ENCODE measurements at regions not wholly inside any gene's neighbourhood (a gene's known extent, or its start where the extent isn't known, plus 50 kb on each side); places are given as distances from the start of the nearest gene placed in this dataset.

- peaks cover 10% of the 10 kb centered on the region for H3K9me3 ChIP-seq
- no peak overlapping the region for H3K27ac ChIP-seq
- no peaks in the 10 kb centered on the region for H3K36me3 ChIP-seq (ENCODE audit: insufficient read depth in 1 of 2, low read depth in 1 of 2)
- no peak overlapping the region for H3K4me3 ChIP-seq
- no peaks in the 10 kb centered on the region for H3K27me3 ChIP-seq (ENCODE audit: insufficient read depth in 3 of 3, low read length in 2 of 3)
- ATAC-seq (no peak), DNase-seq (no peak)
- 91 to 97% (median 94%) methylated on average over 1 of the region's 1 CpG for WGBS, 3 donors
- no peak for TF ChIP-seq CTCF (IDR thresholded peaks at IDR 0.05)
- intact Hi-C loops (cut with DNase I): no loop called here
- H3K4me1 ChIP-seq: no peaks in the 10 kb centered on the region
Observed at GRCh38 chr15:39347453-39347852, 233.4 kb upstream of the THBS1 start.

- intact Hi-C loops (cut with DNase I): no loop called here
- 16 to 23% (median 19%) methylated on average over 4 of the region's 4 CpGs for WGBS, 3 donors
- H3K4me1 ChIP-seq: no peaks in the 10 kb centered on the region
- no peak overlapping the region for H3K4me3 ChIP-seq
- H3K27ac ChIP-seq: no peak overlapping the region
- no peaks in the 10 kb centered on the region for H3K36me3 ChIP-seq (ENCODE audit: insufficient read depth in 1 of 2, low read depth in 1 of 2)
- peaks cover 0 to 3% (median 0%) of the 10 kb centered on the region in 3 donors for H3K27me3 ChIP-seq (ENCODE audit: insufficient read depth in 3 of 3, low read length in 2 of 3)
- H3K9me3 ChIP-seq: no peaks in the 10 kb centered on the region
- TF ChIP-seq CTCF (IDR thresholded peaks at IDR 0.05): no peak
- DNase-seq (no peak), ATAC-seq (no peak)
Observed at GRCh38 chr15:39350785-39351184, 230.1 kb upstream of the THBS1 start.

GRCh38 chr15:39354189-39354588 lies 226.7 kb upstream of the THBS1 start:
- TF ChIP-seq CTCF (IDR thresholded peaks at IDR 0.05): no peak
- peaks cover 0 to 3% (median 0%) of the 10 kb centered on the region in 3 donors for H3K27me3 ChIP-seq (ENCODE audit: insufficient read depth in 3 of 3, low read length in 2 of 3)
- H3K9me3 ChIP-seq: no peaks in the 10 kb centered on the region
- H3K27ac ChIP-seq: no peak overlapping the region
- H3K4me1 ChIP-seq: no peaks in the 10 kb centered on the region
- intact Hi-C loops (cut with DNase I): no loop called here
- ATAC-seq (no peak), DNase-seq (no peak)
- H3K36me3 ChIP-seq (ENCODE audit: insufficient read depth in 1 of 2, low read depth in 1 of 2): no peaks in the 10 kb centered on the region
- H3K4me3 ChIP-seq: no peak overlapping the region
- 84 to 92% (median 89%) methylated on average over 3 of the region's 3 CpGs for WGBS, 3 donors

GRCh38 chr15:39357480-39358268 lies 223.2 kb upstream of the THBS1 start:
- Histone ChIP-seq H3K9me3 (no peaks in the 10 kb centered on the region), H3K4me1 (no peaks in the 10 kb centered on the region), H3K27ac (no peak overlapping the region), H3K36me3 (ENCODE audit: insufficient read depth in 1 of 2, low read depth in 1 of 2) (no peaks in the 10 kb centered on the region), H3K4me3 (no peak overlapping the region), H3K27me3 (ENCODE audit: insufficient read depth in 3 of 3, low read length in 2 of 3) (peaks cover 0 to under 1% (median 0%) of the 10 kb centered on the region in 3 donors)
- ATAC-seq: no peak
- 80 to 83% (median 82%) methylated on average over 8 of the region's 8 CpGs for whole genome bisulfite sequencing, 3 donors
- DNase-seq: no peak
- TF ChIP-seq CTCF (IDR thresholded peaks at IDR 0.05): no peak
- intact Hi-C loops (cut with DNase I): no loop called here
